ENCODE measurements at regions not wholly inside any gene's neighbourhood (a gene's known extent, or its start where the extent isn't known, plus 50 kb on each side); places are given as distances from the start of the nearest gene placed in this dataset.

GRCh38 chr10:83075815-83076355, 1063.4 kb upstream of the GHITM start:
- Histone ChIP-seq H4K20me1 (replicated peaks; ENCODE audit: control insufficient read depth, extremely low read depth, insufficient read depth, low read length) (no peaks in the 10 kb centered on the region), H2AFZ (ENCODE audit: low read depth, low read length) (no peak overlapping the region), H3K27ac (ENCODE audit: insufficient read depth, low read depth, low read length) (no peak overlapping the region), H3K27me3 (ENCODE audit: control insufficient read depth in 2 of 2, insufficient read depth in 2 of 2, low read length in 2 of 2) (no peaks in the 10 kb centered on the region), H3K9ac (replicated peaks; ENCODE audit: extremely low read depth, insufficient read depth, low read length) (no peak overlapping the region), H3K4me2 (ENCODE audit: insufficient read depth, low read length) (no peak overlapping the region), H3K36me3 (ENCODE audit: control insufficient read depth in 2 of 2, extremely low read depth in 1 of 2, insufficient read depth in 2 of 2, low read length in 2 of 2) (no peaks in the 10 kb centered on the region), H3K9me3 (replicated peaks; ENCODE audit: control insufficient read depth, insufficient read depth, low read length) (no peaks in the 10 kb centered on the region), H3K4me3 (replicated peaks in 1 of 3; ENCODE audit: insufficient read depth in 1 of 3, low read depth in 1 of 3, low read length in 3 of 3) (no peak overlapping the region), H3K79me2 (ENCODE audit: control insufficient read depth, insufficient read depth, low read length) (no peaks in the 10 kb centered on the region), H3K4me1 (ENCODE audit: control insufficient read depth, extremely low read depth, insufficient read depth, low read length) (peaks cover 14% of the 10 kb centered on the region), H3K9me1 (replicated peaks; ENCODE audit: control insufficient read depth, extremely low read depth, insufficient read depth, low read length) (no peaks in the 10 kb centered on the region)
- FAIRE-seq (no peak), DNase-seq (ENCODE audit: low read depth, low spot score) (no peak)
- dilution Hi-C loops (cut with MboI; ENCODE audit: extremely low pct_ligation_motif_present, low sequenced_read_pairs) (no loop called here), intact Hi-C loops (cut with micrococcal nuclease) (no loop called here)
- CTCF ChIA-PET: no interaction called here
- TF ChIP-seq POLR2AphosphoS5 (IDR thresholded peaks at IDR 0.05; ENCODE audit: insufficient read depth, low read depth, low read length): no peak
- no TSS peak for BruUV-seq (replicated peaks)
- POLR2A ChIA-PET: no interaction called here

- BruUV-seq (replicated peaks): no TSS peak
- Histone ChIP-seq H2AFZ (ENCODE audit: low read depth, low read length) (no peak overlapping the region), H3K9me1 (replicated peaks; ENCODE audit: control insufficient read depth, extremely low read depth, insufficient read depth, low read length) (no peaks in the 10 kb centered on the region), H3K79me2 (ENCODE audit: control insufficient read depth, insufficient read depth, low read length) (no peaks in the 10 kb centered on the region), H3K9ac (replicated peaks; ENCODE audit: extremely low read depth, insufficient read depth, low read length) (no peak overlapping the region), H3K4me3 (replicated peaks in 1 of 3; ENCODE audit: insufficient read depth in 1 of 3, low read depth in 1 of 3, low read length in 3 of 3) (no peak overlapping the region), H3K9me3 (replicated peaks; ENCODE audit: control insufficient read depth, insufficient read depth, low read length) (no peaks in the 10 kb centered on the region), H3K27me3 (ENCODE audit: control insufficient read depth in 2 of 2, insufficient read depth in 2 of 2, low read length in 2 of 2) (no peaks in the 10 kb centered on the region), H3K36me3 (ENCODE audit: control insufficient read depth in 2 of 2, extremely low read depth in 1 of 2, insufficient read depth in 2 of 2, low read length in 2 of 2) (no peaks in the 10 kb centered on the region), H3K4me2 (ENCODE audit: insufficient read depth, low read length) (no peak overlapping the region), H3K4me1 (ENCODE audit: control insufficient read depth, extremely low read depth, insufficient read depth, low read length) (peaks cover 14% of the 10 kb centered on the region), H3K27ac (ENCODE audit: insufficient read depth, low read depth, low read length) (no peak overlapping the region), H4K20me1 (replicated peaks; ENCODE audit: control insufficient read depth, extremely low read depth, insufficient read depth, low read length) (no peaks in the 10 kb centered on the region)
- no peak for DNase-seq (ENCODE audit: low read depth, low spot score)
- intact Hi-C loops (cut with micrococcal nuclease) (no loop called here), dilution Hi-C loops (cut with MboI; ENCODE audit: extremely low pct_ligation_motif_present, low sequenced_read_pairs) (no loop called here)
- no peak for FAIRE-seq
- CTCF ChIA-PET: no interaction called here
- POLR2A ChIA-PET: no interaction called here
- TF ChIP-seq GATA2 (IDR thresholded peaks at IDR 0.05; ENCODE audit: insufficient read depth, insufficient read length, low read depth, low read length) (no peak), CTCF (IDR thresholded peaks at IDR 0.05; ENCODE audit: extremely low read depth in 1 of 2, insufficient read depth in 1 of 2, low read depth in 1 of 2, low read length in 2 of 2) (no peak), POLR2AphosphoS5 (IDR thresholded peaks at IDR 0.05; ENCODE audit: insufficient read depth, low read depth, low read length) (no peak), FOS (IDR thresholded peaks at IDR 0.05; ENCODE audit: borderline replicate concordance, insufficient read depth, low read length) (no peak), MYC (IDR thresholded peaks at IDR 0.05; ENCODE audit: low read depth, low read length) (no peak), POLR2A (IDR thresholded peaks at IDR 0.05; ENCODE audit: low read depth, low read length) (no peak), JUN (IDR thresholded peaks at IDR 0.05; ENCODE audit: borderline replicate concordance, insufficient read depth, insufficient read length, low read depth) (no peak), MAX (IDR thresholded peaks at IDR 0.05; ENCODE audit: insufficient read depth, insufficient read length) (no peak), EZH2 (IDR thresholded peaks at IDR 0.05; ENCODE audit: borderline replicate concordance, low read depth, low read length, severe bottlenecking) (no peak)
Observed at GRCh38 chr10:83076443-83076842, 1062.9 kb upstream of the GHITM start.

Measured in endothelial cell of umbilical vein (primary cell).